RPMI8226 (cell line): ENCODE measurements at regions not wholly inside any gene's neighbourhood (a gene's known extent, or its start where the extent isn't known, plus 50 kb on each side); places are given as distances from the start of the nearest gene placed in this dataset.

ENCODE experiments used
- DNase-seq: peaks from one replicate; pipeline ENCODE4 v3.0.0-alpha.2; 2015

GRCh38 chr7:15798081-15798480, 111.6 kb upstream of the MEOX2 start:
- DNase-seq: no peak

GRCh38 chr7:15795393-15795792, 108.9 kb upstream of the MEOX2 start:
- no peak for DNase-seq

- no peak for DNase-seq
Measured at GRCh38 chr7:15794801-15795200, 108.3 kb upstream of the MEOX2 start.

GRCh38 chr7:15784694-15785030, 98.2 kb upstream of the MEOX2 start:
- DNase-seq: no peak

- DNase-seq: no peak
Measured at GRCh38 chr7:15783987-15784693, 97.7 kb upstream of the MEOX2 start.

GRCh38 chr7:15782656-15783055, 96.2 kb upstream of the MEOX2 start:
- no peak for DNase-seq

- DNase-seq: no peak
Measured at GRCh38 chr7:15781944-15782343, 95.5 kb upstream of the MEOX2 start.

GRCh38 chr7:15780271-15780670, 93.8 kb upstream of the MEOX2 start:
- no peak for DNase-seq

GRCh38 chr7:15778191-15778590, 91.7 kb upstream of the MEOX2 start:
- DNase-seq: no peak

GRCh38 chr7:15765753-15766152, 79.3 kb upstream of the MEOX2 start:
- no peak for DNase-seq

- DNase-seq: no peak
Measured at GRCh38 chr7:15764851-15765382, 78.4 kb upstream of the MEOX2 start.

GRCh38 chr7:15764010-15764409, 77.5 kb upstream of the MEOX2 start:
- no peak for DNase-seq

GRCh38 chr7:15757041-15758000, 70.8 kb upstream of the MEOX2 start:
- DNase-seq: no peak

- DNase-seq: no peak
Measured at GRCh38 chr7:15755061-15755460, 68.6 kb upstream of the MEOX2 start.

- no peak for DNase-seq
Measured at GRCh38 chr7:15753887-15754579, 67.5 kb upstream of the MEOX2 start.

GRCh38 chr7:15752377-15752776, 65.9 kb upstream of the MEOX2 start:
- no peak for DNase-seq

- no peak for DNase-seq
Measured at GRCh38 chr7:15751191-15751701, 64.8 kb upstream of the MEOX2 start.

- no peak for DNase-seq
Measured at GRCh38 chr7:15750727-15751126, 64.2 kb upstream of the MEOX2 start.

- no peak for DNase-seq
Measured at GRCh38 chr7:15749631-15750030, 63.1 kb upstream of the MEOX2 start.

- DNase-seq: no peak
Measured at GRCh38 chr7:15747712-15748111, 61.2 kb upstream of the MEOX2 start.

- no peak for DNase-seq
Measured at GRCh38 chr7:15747301-15747700, 60.8 kb upstream of the MEOX2 start.

- no peak for DNase-seq
Measured at GRCh38 chr7:15743926-15744480, 57.5 kb upstream of the MEOX2 start.

GRCh38 chr7:15737601-15738000, 51.1 kb upstream of the MEOX2 start:
- DNase-seq: no peak
